ENCODE measurements at regions not wholly inside any gene's neighbourhood (a gene's known extent, or its start where the extent isn't known, plus 50 kb on each side); places are given as distances from the start of the nearest gene placed in this dataset.

DNA sequence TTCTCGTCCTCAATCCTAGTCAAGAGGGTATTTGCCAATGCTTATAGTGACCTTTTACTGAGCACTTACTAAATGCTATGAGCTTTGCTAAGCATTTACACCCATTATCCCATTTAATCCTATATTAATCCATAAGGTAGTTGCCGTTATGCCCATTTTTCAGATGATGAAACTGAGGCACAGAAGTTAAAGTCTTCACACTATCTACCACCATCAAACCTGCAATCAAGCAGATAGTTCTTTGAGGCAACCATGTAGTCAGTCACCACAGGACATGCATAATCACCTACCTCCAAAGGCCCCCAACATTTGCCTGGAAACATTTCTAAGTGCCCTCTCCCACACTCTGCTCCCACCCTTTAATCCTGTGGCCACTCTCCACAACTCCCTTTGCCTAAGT is 149.6 kb downstream of the LY86 start (continued):
- TF ChIP-seq, protein P1, sequence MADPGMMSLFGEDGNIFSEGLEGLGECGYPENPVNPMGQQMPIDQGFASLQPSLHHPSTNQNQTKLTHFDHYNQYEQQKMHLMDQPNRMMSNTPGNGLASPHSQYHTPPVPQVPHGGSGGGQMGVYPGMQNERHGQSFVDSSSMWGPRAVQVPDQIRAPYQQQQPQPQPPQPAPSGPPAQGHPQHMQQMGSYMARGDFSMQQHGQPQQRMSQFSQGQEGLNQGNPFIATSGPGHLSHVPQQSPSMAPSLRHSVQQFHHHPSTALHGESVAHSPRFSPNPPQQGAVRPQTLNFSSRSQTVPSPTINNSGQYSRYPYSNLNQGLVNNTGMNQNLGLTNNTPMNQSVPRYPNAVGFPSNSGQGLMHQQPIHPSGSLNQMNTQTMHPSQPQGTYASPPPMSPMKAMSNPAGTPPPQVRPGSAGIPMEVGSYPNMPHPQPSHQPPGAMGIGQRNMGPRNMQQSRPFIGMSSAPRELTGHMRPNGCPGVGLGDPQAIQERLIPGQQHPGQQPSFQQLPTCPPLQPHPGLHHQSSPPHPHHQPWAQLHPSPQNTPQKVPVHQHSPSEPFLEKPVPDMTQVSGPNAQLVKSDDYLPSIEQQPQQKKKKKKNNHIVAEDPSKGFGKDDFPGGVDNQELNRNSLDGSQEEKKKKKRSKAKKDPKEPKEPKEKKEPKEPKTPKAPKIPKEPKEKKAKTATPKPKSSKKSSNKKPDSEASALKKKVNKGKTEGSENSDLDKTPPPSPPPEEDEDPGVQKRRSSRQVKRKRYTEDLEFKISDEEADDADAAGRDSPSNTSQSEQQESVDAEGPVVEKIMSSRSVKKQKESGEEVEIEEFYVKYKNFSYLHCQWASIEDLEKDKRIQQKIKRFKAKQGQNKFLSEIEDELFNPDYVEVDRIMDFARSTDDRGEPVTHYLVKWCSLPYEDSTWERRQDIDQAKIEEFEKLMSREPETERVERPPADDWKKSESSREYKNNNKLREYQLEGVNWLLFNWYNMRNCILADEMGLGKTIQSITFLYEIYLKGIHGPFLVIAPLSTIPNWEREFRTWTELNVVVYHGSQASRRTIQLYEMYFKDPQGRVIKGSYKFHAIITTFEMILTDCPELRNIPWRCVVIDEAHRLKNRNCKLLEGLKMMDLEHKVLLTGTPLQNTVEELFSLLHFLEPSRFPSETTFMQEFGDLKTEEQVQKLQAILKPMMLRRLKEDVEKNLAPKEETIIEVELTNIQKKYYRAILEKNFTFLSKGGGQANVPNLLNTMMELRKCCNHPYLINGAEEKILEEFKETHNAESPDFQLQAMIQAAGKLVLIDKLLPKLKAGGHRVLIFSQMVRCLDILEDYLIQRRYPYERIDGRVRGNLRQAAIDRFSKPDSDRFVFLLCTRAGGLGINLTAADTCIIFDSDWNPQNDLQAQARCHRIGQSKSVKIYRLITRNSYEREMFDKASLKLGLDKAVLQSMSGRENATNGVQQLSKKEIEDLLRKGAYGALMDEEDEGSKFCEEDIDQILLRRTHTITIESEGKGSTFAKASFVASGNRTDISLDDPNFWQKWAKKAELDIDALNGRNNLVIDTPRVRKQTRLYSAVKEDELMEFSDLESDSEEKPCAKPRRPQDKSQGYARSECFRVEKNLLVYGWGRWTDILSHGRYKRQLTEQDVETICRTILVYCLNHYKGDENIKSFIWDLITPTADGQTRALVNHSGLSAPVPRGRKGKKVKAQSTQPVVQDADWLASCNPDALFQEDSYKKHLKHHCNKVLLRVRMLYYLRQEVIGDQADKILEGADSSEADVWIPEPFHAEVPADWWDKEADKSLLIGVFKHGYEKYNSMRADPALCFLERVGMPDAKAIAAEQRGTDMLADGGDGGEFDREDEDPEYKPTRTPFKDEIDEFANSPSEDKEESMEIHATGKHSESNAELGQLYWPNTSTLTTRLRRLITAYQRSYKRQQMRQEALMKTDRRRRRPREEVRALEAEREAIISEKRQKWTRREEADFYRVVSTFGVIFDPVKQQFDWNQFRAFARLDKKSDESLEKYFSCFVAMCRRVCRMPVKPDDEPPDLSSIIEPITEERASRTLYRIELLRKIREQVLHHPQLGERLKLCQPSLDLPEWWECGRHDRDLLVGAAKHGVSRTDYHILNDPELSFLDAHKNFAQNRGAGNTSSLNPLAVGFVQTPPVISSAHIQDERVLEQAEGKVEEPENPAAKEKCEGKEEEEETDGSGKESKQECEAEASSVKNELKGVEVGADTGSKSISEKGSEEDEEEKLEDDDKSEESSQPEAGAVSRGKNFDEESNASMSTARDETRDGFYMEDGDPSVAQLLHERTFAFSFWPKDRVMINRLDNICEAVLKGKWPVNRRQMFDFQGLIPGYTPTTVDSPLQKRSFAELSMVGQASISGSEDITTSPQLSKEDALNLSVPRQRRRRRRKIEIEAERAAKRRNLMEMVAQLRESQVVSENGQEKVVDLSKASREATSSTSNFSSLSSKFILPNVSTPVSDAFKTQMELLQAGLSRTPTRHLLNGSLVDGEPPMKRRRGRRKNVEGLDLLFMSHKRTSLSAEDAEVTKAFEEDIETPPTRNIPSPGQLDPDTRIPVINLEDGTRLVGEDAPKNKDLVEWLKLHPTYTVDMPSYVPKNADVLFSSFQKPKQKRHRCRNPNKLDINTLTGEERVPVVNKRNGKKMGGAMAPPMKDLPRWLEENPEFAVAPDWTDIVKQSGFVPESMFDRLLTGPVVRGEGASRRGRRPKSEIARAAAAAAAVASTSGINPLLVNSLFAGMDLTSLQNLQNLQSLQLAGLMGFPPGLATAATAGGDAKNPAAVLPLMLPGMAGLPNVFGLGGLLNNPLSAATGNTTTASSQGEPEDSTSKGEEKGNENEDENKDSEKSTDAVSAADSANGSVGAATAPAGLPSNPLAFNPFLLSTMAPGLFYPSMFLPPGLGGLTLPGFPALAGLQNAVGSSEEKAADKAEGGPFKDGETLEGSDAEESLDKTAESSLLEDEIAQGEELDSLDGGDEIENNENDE (IDR thresholded peaks at IDR 0.05; ENCODE audit: low read depth, low read length), result no peak
- TF ChIP-seq SMARCA5 (IDR thresholded peaks at IDR 0.05), result peak; percentile 83
- no peak for TF ChIP-seq KAT7 (CRISPR knock-in tag; IDR thresholded peaks at IDR 0.05; ENCODE audit: borderline replicate concordance)
- no peak for TF ChIP-seq SNIP1 (IDR thresholded peaks at IDR 0.05; ENCODE audit: low read depth)
- TF ChIP-seq ADNP (tag; IDR thresholded peaks at IDR 0.05), result peak; percentile 88
- TF ChIP-seq BRCA1 (IDR thresholded peaks at IDR 0.05), result no peak
- TF ChIP-seq BRCA1 (CRISPR knock-in tag; IDR thresholded peaks at IDR 0.05), result no peak
- TF ChIP-seq TCF7L2 (IDR thresholded peaks at IDR 0.05; ENCODE audit: low read depth, low read length), result no peak

Measured in K562 (cell line).